ENCODE measurements at regions not wholly inside any gene's neighbourhood (a gene's known extent, or its start where the extent isn't known, plus 50 kb on each side); places are given as distances from the start of the nearest gene placed in this dataset.

DNA sequence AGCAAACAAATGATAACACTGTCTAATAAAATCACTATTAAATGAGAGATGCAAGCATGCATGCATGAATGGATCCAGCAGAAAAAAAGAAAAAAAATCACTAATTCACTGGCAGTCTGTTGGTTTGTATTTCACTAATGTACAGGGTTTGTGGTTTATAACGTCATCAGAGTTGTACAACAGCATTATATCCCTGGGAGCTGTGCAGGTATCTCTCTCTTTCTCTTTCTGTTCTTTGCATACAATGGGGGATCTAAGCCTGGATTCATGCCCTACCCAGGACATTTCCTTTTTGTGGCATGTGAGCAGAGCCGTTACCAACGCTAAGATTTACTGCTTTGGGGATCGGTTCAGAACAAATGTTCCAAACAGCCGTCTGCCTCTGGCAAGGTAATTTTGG is 229.5 kb downstream of the SOX2 start:
- H3K27ac ChIP-seq: no peak overlapping the region
- TF ChIP-seq ZFX (IDR thresholded peaks at IDR 0.05): no peak
- TF ChIP-seq, protein P1, sequence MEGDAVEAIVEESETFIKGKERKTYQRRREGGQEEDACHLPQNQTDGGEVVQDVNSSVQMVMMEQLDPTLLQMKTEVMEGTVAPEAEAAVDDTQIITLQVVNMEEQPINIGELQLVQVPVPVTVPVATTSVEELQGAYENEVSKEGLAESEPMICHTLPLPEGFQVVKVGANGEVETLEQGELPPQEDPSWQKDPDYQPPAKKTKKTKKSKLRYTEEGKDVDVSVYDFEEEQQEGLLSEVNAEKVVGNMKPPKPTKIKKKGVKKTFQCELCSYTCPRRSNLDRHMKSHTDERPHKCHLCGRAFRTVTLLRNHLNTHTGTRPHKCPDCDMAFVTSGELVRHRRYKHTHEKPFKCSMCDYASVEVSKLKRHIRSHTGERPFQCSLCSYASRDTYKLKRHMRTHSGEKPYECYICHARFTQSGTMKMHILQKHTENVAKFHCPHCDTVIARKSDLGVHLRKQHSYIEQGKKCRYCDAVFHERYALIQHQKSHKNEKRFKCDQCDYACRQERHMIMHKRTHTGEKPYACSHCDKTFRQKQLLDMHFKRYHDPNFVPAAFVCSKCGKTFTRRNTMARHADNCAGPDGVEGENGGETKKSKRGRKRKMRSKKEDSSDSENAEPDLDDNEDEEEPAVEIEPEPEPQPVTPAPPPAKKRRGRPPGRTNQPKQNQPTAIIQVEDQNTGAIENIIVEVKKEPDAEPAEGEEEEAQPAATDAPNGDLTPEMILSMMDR (conservative IDR thresholded peaks at IDR 0.05): no peak

DNA sequence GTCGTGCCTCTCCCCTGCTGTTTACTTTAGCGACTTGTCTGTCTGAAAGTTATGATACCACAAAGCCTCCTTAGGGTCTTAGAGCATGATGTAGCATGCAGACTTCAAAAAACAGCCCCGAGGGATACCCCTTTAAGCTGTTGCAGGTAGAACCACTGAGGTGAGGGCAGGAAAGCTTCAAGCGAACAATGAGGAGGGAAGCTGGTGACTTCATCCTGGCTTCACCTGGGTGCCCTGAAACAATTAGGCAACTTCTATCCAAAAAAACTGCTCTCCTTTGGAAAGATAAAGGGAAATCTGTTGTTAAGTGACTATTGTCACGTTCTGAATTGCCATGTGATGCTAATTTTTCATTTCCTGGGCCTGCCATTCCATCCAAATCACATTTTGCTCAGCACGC is 231.6 kb downstream of the SOX2 start:
- TF ChIP-seq, protein P1 (conservative IDR thresholded peaks at IDR 0.05): no peak
- no peak for TF ChIP-seq ZFX (IDR thresholded peaks at IDR 0.05)
- no peak overlapping the region for H3K27ac ChIP-seq

DNA sequence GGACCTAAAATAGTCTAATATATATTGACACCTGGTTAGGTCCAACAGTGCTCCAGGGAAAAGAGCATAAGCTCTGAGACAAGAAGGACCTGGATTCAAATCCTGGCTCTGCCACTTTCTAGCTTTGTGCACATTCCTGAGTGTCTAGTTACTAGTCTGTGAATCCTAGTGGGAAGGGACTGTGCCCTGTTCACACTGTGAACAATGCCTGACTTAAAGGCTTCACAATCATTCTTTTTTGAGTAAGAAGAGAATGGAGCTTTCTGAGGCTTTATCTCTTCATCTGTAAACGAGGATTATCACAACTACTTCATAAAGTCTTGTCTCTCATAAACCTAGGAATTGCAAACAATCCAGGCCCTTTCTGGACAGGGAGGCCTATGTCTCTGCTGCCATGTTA is 235.9 kb downstream of the SOX2 start:
- no peak for TF ChIP-seq ZFX (IDR thresholded peaks at IDR 0.05)
- no peak overlapping the region; the same call in 1 of the 2 replicates for H3K27ac ChIP-seq

DNA sequence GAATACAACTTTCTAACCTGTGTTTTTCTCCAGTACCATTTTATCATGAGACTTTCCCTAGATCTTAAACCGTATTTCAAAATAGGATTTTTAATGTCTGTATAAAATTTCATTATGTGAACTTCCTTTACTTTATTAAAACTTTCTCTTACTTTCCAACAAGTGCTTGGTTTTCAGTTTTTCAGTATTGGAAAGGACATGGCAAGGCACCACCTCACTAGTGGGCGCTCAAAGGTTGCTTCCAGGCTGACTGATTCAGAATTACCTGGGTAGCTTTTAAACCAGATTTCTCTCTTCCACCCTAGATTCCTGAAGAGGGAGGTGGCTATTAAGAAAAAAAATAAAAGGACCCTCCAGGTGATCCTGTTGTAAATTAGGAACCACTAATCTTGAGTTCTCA is 236.6 kb downstream of the SOX2 start:
- no peak for TF ChIP-seq ZFX (IDR thresholded peaks at IDR 0.05)
- TF ChIP-seq, protein P1 (conservative IDR thresholded peaks at IDR 0.05): peak; percentile 56
- H3K27ac ChIP-seq: no peak overlapping the region

DNA sequence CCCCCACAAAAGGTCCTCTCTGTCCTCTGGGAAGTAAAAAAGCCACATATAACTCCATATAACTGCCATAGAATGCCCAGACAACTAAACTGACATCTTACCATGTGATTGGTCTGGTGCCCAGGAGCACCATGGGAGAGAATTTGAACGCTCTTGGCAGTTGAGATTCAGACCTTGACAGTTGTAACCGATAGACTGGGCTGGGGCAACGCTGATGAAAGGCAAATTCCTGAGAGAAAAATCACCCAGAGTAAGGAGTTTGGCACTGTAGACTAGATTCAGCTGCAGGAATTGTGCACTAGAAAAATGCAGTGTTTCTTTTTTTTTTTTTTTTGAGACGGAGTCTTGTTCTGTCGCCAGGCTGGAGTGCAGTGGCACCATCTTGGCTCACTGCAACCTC is 240.5 kb downstream of the SOX2 start:
- no peak overlapping the region for H3K27ac ChIP-seq
- no peak for TF ChIP-seq ZFX (IDR thresholded peaks at IDR 0.05)
- TF ChIP-seq, protein P1 (conservative IDR thresholded peaks at IDR 0.05): no peak

DNA sequence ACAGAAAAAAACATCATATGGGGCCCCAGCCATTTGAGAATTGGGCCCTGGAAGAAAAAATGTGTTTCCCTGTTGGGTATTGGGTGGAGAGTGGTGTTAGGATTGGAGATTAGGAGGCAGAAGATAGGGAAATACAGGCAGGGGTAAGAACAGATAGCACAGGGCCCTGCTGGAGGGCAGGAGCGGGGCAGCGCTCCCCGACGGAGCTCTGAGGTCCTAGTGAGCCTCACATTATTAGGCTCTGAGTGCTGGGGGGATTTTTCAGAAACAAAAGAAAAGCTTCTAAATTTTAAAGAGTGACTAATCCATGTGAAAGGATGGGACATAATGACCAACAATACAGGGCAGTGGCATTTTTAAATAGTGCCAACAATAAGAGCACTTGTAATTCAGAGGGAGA is 241.2 kb downstream of the SOX2 start:
- TF ChIP-seq, protein P1 (conservative IDR thresholded peaks at IDR 0.05): no peak
- no peak for TF ChIP-seq ZFX (IDR thresholded peaks at IDR 0.05)
- no peak overlapping the region for H3K27ac ChIP-seq

DNA sequence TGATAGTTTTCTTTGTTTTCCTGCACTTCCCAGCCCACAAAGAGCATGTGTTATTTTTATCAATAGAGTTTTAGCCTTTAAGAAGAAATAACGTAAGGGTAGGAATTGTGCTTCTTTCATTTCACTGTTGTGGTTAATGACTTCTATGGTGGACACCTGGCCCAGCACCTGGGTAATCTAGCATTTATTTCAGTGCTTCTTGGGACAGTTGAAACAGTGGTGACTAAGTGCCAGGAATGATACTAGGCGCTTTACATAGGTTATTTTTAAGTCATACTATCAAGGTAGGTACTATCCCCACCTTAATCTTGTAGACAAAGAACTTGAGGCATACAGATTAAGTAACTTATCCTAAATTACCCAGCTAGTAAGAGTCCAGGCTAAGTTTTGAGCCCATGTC is 243.8 kb downstream of the SOX2 start:
- TF ChIP-seq ZFX (IDR thresholded peaks at IDR 0.05): no peak
- TF ChIP-seq, protein P1 (conservative IDR thresholded peaks at IDR 0.05): no peak

DNA sequence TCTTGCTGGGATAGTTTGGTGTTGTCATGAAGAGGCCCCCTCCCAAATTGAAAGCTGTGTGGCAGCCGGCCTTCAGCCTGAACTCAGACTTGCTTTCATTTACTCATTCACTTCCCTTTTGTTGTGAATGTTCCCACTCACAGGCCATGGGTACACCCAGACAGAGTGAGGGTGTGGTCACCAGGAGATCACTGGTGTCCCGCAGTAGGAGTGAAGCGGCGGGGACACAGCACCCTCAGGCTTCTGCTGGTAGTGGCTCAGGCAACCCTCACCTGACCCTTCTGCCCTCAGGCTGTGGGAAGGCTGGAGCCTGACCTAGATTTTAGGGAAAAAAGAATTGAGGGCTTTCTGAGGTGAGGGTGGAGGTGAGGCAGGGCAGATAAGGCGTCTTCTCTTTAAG is 244.4 kb downstream of the SOX2 start:
- no peak overlapping the region for H3K27ac ChIP-seq
- TF ChIP-seq, protein P1 (conservative IDR thresholded peaks at IDR 0.05): no peak
- no peak for TF ChIP-seq ZFX (IDR thresholded peaks at IDR 0.05)

More for the DNA sequence above, 243.8 kb downstream of the SOX2 start:
- H3K27ac ChIP-seq: no peak overlapping the region

All from C4-2B (cell line).